Sigmoid colon (tissue), 6 donors: ENCODE measurements at regions not wholly inside any gene's neighbourhood (a gene's known extent, or its start where the extent isn't known, plus 50 kb on each side); places are given as distances from the start of the nearest gene placed in this dataset.

Experiments
- DNase-seq: peaks from one replicate; pipeline ENCODE4 v3.0.0-alpha.2; 2019
- H3K27ac ChIP-seq, 4 donors: fragments of 200-600 bp; sonication (generic); one replicate each; pipeline ENCODE4 v1.5.1; 2016 to 2019; ENCODE audit warnings: mild to moderate bottlenecking in 1 of 4
- H3K27me3 ChIP-seq, 3 donors: fragments of 200-600 bp; sonication (generic); one replicate each; pipeline ENCODE4 v1.5.1; 2019; ENCODE audit warnings: mild to moderate bottlenecking in 1 of 3
- H3K36me3 ChIP-seq, 4 donors: fragments of 200-600 bp; sonication (generic); one replicate each; pipeline ENCODE4 v1.5.1; 2016 to 2019
- H3K4me1 ChIP-seq, 4 donors: fragments of 200-600 bp; sonication (generic); one replicate each; pipeline ENCODE4 v1.5.1; 2017 to 2019
- H3K4me3 ChIP-seq, 4 donors: fragments of 200-600 bp; sonication (generic); one replicate each; pipeline ENCODE4 v1.5.1; 2017 to 2019; ENCODE audit warnings: mild to moderate bottlenecking in 2 of 4, moderate library complexity in 1 of 4
- H3K9me3 ChIP-seq, 4 donors: fragments of 200-600 bp in 3 of 4; sonication (generic) in 3 of 4; one replicate each; pipeline versions ENCODE4 v1.5.1 to v1.6.1; 2013 to 2019
- EP300 ChIP-seq, 4 donors: sonication (generic); formaldehyde crosslinking; IDR thresholded peaks; one replicate each; pipeline ENCODE4 v1.6.1; 2017; ENCODE audit warnings: antibody characterized with exemption in 4 of 4
- POLR2A ChIP-seq, 2 donors: fragments of 450-650 bp; IDR thresholded peaks; one replicate each; pipeline ENCODE4 v1.6.1; 2016; ENCODE audit warnings: antibody characterized with exemption in 2 of 2, mild to moderate bottlenecking in 2 of 2, moderate library complexity in 2 of 2
- POLR2AphosphoS5 ChIP-seq, 4 donors: sonication (generic); formaldehyde crosslinking; IDR thresholded peaks; one replicate each; pipeline ENCODE4 v1.6.1; 2017; ENCODE audit warnings: antibody characterized with exemption in 4 of 4
- WGBS, 2 donors: extraction: QIAGEN DNeasy Blood & Tissue Kit; methylation state at CpG; one replicate each; pipeline ENCODE4 v1.1.7; 2013; 5-methylcytosine and 5-hydroxymethylcytosine counted together
- intact Hi-C: fragments of 100-400 bp; cut with DNase I; formaldehyde crosslinking; loops from one replicate; pipeline ENCODE4 v1.15.1; 2023
- TF ChIP-seq, protein P1 (sequence below), 4 experiments: fragments of 450-650 bp in 3 of 4; fragments of 200-600 bp in 1 of 4; IDR thresholded peaks; one replicate each; pipeline ENCODE4 v1.5.1; 2016 to 2019; ENCODE audit warnings: antibody characterized with exemption in 4 of 4, mild to moderate bottlenecking in 3 of 4, moderate library complexity in 2 of 4
- donor health status: healthy with polysubstance abuse.
- donor health status: healthy.

DNA sequence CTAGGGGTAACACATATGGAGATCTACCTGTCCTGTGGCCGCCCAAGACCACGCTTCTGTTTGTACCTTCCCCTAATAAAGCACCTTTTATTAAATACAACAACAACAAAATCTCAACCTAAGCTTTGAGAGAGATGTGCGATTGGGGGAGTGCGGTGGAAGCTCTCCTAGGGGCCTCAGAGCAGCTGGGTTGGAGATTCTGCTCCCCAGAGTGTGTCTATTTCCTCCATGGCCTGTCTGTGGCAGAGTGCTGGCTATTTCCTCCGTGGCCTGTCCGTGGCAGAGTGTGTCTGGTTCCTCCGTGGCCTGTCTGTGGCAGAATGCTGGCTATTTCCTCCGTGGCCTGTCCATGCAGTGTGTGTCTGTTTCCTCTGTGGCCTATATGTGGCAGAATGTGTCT is 139.3 kb upstream of the IPO9 start:
- H3K36me3 ChIP-seq: no peaks in the 10 kb centered on the region
- TF ChIP-seq EP300 (IDR thresholded peaks at IDR 0.05): no peak
- WGBS, 2 donors: 95 to 96% methylated on average over 8 of the region's 8 CpGs
- no peak for DNase-seq
- no peak overlapping the region for H3K4me3 ChIP-seq
- H3K27ac ChIP-seq: no peak overlapping the region
- no peaks in the 10 kb centered on the region for H3K9me3 ChIP-seq
- H3K27me3 ChIP-seq: no peaks in the 10 kb centered on the region
- H3K4me1 ChIP-seq: peaks cover 0 to 33% (median 26%) of the 10 kb centered on the region in 4 donors
- intact Hi-C loops: loop anchor here (5.0 kb wide), 1 partner anchor 107 kb away; no protein-coding TSS in a partner anchor

DNA sequence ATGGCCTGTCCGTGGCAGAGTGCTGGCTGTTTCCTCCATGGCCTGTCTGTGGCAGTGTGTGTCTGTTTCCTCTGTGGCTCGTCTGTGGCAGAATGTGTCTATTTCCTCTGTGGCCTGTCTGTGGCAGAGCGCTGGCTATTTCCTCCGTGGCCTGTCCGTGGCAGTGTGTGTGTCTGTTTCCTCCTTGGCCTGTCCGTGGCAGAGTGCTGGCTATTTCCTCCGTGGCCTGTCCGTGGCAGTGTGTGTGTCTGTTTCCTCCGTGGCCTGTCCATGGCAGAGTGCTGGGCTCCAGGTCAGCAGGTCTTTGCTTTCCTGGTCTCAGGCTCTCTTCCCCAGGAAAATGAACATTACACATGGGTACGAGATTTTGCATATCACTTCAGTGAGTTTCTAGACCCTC is 138.4 kb upstream of the IPO9 start:
- intact Hi-C loops: no loop called here
- H3K9me3 ChIP-seq: no peaks in the 10 kb centered on the region
- no peak overlapping the region for H3K4me3 ChIP-seq
- H3K36me3 ChIP-seq: no peaks in the 10 kb centered on the region
- no peak overlapping the region for H3K27ac ChIP-seq
- TF ChIP-seq POLR2AphosphoS5 (IDR thresholded peaks at IDR 0.05) (no peak), EP300 (IDR thresholded peaks at IDR 0.05) (no peak), POLR2A (IDR thresholded peaks at IDR 0.05) (no peak)
- TF ChIP-seq, protein P1, sequence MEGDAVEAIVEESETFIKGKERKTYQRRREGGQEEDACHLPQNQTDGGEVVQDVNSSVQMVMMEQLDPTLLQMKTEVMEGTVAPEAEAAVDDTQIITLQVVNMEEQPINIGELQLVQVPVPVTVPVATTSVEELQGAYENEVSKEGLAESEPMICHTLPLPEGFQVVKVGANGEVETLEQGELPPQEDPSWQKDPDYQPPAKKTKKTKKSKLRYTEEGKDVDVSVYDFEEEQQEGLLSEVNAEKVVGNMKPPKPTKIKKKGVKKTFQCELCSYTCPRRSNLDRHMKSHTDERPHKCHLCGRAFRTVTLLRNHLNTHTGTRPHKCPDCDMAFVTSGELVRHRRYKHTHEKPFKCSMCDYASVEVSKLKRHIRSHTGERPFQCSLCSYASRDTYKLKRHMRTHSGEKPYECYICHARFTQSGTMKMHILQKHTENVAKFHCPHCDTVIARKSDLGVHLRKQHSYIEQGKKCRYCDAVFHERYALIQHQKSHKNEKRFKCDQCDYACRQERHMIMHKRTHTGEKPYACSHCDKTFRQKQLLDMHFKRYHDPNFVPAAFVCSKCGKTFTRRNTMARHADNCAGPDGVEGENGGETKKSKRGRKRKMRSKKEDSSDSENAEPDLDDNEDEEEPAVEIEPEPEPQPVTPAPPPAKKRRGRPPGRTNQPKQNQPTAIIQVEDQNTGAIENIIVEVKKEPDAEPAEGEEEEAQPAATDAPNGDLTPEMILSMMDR (IDR thresholded peaks at IDR 0.05): no peak
- DNase-seq: no peak
- H3K27me3 ChIP-seq: no peaks in the 10 kb centered on the region
- peaks cover 0 to 42% (median 35%) of the 10 kb centered on the region in 4 donors for H3K4me1 ChIP-seq
- 91 to 92% methylated on average over 10 of the region's 10 CpGs for WGBS, 2 donors

DNA sequence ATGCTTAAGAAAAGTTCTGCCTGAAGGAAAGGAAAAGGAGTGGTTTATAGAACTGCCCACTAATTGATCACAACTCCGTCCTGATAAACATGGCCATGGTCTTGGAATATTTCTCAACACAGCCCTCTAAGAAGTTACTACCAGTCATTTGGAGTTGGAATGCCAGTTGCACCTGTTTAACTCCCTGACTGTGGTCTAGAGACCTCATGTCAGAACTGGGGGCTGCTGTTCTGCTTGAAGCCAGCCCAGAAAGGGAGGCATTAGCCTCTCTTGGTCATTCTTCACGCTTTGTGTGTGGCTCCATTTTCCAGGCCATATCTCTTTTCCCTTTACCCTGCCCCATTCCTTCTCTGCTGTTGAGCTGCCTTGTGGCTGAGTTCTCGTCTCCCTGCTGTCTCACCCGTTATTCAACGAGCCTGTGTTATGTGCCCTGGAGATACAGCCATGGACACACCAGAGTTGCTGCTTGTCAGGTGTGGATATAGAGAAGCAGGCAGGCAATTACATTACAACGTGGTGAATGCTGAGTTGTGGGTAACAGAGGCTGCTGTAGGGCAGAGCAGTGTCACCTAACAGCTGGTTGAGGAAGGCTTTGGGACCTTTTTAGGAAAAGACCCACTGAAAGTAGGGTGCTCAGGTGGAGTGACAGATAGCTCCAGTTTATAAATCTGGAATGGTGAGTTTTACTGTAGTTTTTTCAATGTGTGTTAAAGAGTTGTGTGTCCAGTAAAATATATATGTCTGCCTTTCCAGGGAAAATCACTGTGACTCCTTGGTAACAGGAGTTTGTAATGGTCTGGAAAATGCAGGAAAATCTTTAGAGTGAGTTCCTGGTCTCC is 137.0 kb upstream of the IPO9 start:
- peaks cover 0 to 56% (median 49%) of the 10 kb centered on the region in 4 donors for H3K4me1 ChIP-seq
- WGBS, 2 donors: 85 to 86% methylated on average over 6 of the region's 6 CpGs
- H3K27ac ChIP-seq: no peak overlapping the region
- no peaks in the 10 kb centered on the region for H3K9me3 ChIP-seq
- H3K27me3 ChIP-seq: no peaks in the 10 kb centered on the region
- intact Hi-C loops: no loop called here
- no peaks in the 10 kb centered on the region for H3K36me3 ChIP-seq
- no peak for DNase-seq
- TF ChIP-seq, protein P1 (IDR thresholded peaks at IDR 0.05): no peak
- TF ChIP-seq POLR2A (IDR thresholded peaks at IDR 0.05) (no peak), EP300 (IDR thresholded peaks at IDR 0.05) (no peak), POLR2AphosphoS5 (IDR thresholded peaks at IDR 0.05) (no peak)
- no peak overlapping the region for H3K4me3 ChIP-seq

DNA sequence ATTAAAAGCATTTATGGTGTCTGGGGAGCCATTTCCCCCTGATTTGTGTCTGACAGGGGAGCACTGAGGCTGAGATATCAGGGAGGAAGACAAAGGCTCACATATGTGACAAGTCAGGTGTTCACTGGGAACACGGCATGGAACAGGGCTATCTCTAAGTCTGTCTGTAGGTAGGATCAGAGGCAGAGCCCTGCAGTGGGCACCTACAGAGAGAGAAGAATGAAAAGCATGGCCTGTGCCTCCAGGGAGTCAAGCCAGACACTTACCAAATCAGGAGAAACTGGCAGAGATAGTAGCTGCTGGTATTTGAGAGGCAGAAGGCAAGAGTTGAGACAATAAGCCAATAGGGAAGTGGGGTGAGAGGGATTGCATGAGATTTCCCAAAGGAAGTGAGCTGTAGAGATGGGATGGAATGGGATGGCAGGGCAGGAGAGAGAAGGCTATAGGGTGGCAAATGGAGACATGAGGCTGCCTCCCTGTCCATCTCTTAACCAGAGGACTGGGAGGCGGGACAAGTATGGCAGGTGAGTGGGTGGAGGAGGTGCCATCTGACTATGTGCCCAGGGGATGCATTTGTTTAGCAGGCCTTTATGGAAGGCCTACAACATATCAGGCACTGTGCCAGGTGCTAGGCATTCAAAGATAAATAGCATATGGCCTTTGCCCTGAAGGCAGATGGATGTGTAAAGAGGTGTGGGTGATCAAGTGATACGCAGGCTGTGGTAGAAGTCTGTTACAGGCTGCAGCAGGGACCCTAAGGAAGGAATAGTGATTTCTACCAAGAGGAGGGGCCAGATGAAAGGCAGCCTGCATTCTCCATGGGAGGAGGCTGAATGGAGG is 136.2 kb upstream of the IPO9 start:
- Histone ChIP-seq H3K27me3 (no peaks in the 10 kb centered on the region), H3K4me1 (peaks cover 0 to 59% (median 56%) of the 10 kb centered on the region in 4 donors), H3K9me3 (no peaks in the 10 kb centered on the region), H3K36me3 (no peaks in the 10 kb centered on the region), H3K4me3 (no peak overlapping the region), H3K27ac (no peak overlapping the region)
- intact Hi-C loops: no loop called here
- DNase-seq: no peak
- 54 to 86% methylated on average over 3 of the region's 3 CpGs for WGBS, 2 donors
- TF ChIP-seq EP300 (IDR thresholded peaks at IDR 0.05) (no peak), POLR2AphosphoS5 (IDR thresholded peaks at IDR 0.05) (no peak), POLR2A (IDR thresholded peaks at IDR 0.05) (no peak)
- TF ChIP-seq, protein P1 (IDR thresholded peaks at IDR 0.05): no peak
